Epithelial cell of proximal tubule (primary cell): ENCODE measurements at regions not wholly inside any gene's neighbourhood (a gene's known extent, or its start where the extent isn't known, plus 50 kb on each side); places are given as distances from the start of the nearest gene placed in this dataset.

ENCODE experiments used
- DNase-seq: peaks from one replicate; pipeline ENCODE4 v3.0.0-alpha.2; 2011; ENCODE audit warnings: low read depth
- H3K4me3 ChIP-seq: 2 replicates; pipeline ENCODE4 v1.5.1; 2011; ENCODE audit warnings: low read depth, mild to moderate bottlenecking, low read length
- TF ChIP-seq, protein P1 (sequence below): conservative IDR thresholded peaks from 2 replicates; pipeline ENCODE4 v1.5.1; 2012; ENCODE audit warnings: low read depth, mild to moderate bottlenecking, low read length

DNA sequence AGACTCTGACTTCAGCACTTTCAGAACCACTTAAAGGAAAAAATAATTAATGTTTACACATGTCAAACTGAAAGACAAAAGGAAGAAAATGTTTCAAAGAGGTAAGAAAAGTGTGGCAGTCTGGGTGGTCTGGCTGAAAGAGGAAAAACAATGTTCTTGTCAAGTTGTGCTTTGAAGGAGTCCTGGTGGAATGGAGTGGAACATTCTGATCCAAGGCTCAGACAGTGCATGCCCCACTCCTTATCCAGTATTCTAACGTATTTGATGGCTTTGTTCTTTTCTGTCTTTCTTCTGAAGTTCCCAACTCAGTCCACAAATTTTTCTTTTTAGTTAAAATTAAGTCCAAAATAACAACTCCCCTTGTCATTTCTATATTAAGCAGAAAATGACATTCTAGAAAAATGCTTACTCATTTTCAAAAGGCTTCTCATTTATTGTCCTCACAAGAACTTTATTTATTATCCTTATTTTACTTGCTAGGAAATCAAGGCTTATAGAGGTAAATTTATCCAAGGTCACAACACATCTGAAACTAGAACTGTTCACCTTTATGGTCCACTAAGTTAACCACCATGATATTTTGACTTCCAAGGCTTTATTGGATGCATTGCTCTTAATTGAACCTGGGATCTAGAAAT is 121.7 kb upstream of the NAP1L1 start:
- TF ChIP-seq, protein P1, sequence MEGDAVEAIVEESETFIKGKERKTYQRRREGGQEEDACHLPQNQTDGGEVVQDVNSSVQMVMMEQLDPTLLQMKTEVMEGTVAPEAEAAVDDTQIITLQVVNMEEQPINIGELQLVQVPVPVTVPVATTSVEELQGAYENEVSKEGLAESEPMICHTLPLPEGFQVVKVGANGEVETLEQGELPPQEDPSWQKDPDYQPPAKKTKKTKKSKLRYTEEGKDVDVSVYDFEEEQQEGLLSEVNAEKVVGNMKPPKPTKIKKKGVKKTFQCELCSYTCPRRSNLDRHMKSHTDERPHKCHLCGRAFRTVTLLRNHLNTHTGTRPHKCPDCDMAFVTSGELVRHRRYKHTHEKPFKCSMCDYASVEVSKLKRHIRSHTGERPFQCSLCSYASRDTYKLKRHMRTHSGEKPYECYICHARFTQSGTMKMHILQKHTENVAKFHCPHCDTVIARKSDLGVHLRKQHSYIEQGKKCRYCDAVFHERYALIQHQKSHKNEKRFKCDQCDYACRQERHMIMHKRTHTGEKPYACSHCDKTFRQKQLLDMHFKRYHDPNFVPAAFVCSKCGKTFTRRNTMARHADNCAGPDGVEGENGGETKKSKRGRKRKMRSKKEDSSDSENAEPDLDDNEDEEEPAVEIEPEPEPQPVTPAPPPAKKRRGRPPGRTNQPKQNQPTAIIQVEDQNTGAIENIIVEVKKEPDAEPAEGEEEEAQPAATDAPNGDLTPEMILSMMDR: no peak
- H3K4me3 ChIP-seq: no peak overlapping the region
- DNase-seq: no peak

DNA sequence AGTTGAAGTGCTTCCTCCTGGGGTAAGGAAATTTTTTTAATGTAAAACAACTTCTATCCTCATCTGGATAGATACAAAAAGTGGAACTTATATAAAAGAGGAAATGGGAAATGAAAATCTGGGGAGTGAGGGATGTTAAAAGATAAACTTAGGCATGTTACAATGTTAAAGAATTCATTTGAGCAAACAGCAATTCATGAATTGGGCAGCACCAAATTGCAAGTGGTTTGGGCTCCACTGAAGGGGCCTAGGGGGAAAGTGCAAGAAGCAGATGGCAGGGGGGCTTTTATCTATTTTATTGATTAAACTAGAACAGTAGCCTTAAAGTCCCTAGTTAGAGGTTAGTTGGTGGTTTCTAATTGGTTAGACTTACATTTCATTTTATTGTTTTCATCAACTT is 118.1 kb upstream of the NAP1L1 start:
- H3K4me3 ChIP-seq: no peak overlapping the region
- TF ChIP-seq, protein P1: no peak
- no peak for DNase-seq

DNA sequence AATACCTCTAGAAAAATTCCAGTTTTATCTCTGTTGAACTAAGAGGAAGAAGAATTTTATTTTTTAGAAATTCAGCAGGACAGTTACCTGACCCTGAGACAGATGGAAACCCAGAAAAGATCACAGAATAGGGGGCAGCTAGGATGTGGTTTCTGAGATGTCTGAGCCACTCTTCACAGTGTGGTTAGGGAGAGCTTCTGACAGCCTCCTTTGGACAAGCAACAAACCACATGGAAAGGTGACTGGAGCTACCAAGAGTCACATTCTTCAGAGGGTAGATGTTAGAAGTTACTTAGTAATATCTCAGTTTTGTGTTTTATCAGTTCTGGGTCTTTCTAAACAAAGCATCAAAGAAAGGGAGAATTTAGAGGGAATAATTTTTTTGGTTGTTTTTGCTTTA is 117.3 kb upstream of the NAP1L1 start:
- TF ChIP-seq, protein P1: no peak
- no peak for DNase-seq
- H3K4me3 ChIP-seq: no peak overlapping the region

DNA sequence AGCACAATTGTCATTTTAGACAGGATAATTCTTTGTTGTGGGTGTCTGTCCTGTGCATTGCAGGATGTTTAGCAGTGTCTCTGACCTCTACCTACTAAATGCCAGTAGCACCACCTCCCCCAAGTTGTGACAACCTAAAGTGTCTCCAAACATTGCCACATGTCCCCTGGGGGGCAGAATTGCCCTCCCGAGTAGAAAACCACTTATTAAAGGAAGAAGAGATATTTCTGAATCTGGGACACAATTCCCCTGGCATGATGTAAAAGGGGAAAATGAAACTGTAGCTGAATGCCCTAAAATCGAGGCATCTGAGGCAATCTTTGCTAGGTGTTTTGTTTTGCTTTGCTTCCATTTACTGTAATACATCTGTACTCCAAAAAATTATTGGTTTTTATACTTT is 116.8 kb upstream of the NAP1L1 start:
- TF ChIP-seq, protein P1: no peak
- DNase-seq: no peak
- no peak overlapping the region for H3K4me3 ChIP-seq

DNA sequence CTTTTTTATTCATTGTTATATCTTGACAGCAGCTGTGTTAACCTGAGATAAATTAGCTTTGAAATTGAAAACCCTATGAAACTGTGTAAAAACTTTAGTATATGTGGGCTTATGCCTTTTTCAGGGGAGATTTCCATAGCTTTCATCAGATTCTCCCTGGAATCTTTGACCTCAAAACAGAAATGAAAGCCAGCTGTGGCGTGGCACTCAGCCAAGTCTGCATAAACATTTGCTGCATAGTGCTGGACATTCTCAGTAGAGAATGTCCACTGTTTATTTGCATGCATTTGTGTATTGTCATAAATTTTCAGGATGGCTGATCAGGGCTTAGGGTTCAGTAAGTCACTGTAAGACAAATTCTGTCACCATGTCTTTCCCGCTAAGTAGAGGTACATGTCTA is 115.3 kb upstream of the NAP1L1 start:
- no peak overlapping the region for H3K4me3 ChIP-seq
- TF ChIP-seq, protein P1: no peak
- DNase-seq: no peak

DNA sequence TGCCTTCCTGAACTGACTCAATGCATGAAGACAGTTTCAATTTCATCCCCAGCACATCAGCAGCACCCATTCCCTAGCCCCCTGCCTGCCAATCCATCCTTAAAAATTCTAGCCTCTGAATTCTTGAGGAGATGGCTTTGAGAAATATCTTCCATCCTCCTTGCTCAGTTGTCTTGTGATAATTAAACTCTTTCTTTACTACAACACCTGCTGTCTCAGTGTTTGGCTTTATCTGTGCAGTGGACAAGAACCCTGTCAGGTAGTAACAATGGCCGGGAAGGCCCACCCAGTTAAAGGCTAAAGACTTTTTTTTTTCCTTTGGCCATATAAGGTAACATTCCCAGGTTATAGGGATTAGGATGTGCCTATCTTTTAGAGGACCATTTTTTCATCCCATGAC is 114.4 kb upstream of the NAP1L1 start:
- no peak overlapping the region for H3K4me3 ChIP-seq
- TF ChIP-seq, protein P1: no peak
- DNase-seq: no peak

DNA sequence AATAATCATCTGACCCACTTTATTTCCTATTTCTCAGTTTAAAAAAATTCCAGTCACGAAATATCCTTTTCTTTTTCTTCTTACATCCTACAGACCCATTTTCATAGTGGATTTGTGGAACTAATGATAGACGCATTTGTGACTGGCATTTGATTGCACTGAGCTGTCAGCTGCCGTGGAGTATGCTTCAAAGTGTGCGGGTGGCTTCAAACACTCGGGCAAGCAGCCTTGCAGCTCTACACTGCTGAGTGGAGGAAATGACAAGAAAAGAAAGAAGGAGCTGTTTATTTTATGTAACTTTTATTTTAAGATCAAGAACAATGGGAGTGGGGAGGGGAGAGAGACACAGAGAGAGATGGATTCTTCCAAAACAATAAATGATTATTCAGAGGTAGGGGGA is 112.8 kb upstream of the NAP1L1 start:
- no peak overlapping the region for H3K4me3 ChIP-seq
- TF ChIP-seq, protein P1: no peak
- no peak for DNase-seq
